Fibroblast of lung (primary cell): ENCODE measurements at regions not wholly inside any gene's neighbourhood (a gene's known extent, or its start where the extent isn't known, plus 50 kb on each side); places are given as distances from the start of the nearest gene placed in this dataset.

ENCODE experiments used
- EZH2 ChIP-seq: IDR thresholded peaks from 2 replicates; pipeline ENCODE4 v1.5.1; 2012; ENCODE audit warnings: low read length, control low read depth, mild to moderate bottlenecking; ENCODE audit errors: missing control alignments
- TF ChIP-seq, protein P1 (sequence below), 2 donors: IDR thresholded peaks in 1 of 2; conservative IDR thresholded peaks in 1 of 2; 1 replicate in 1 of 2; 2 replicates in 1 of 2; pipeline ENCODE4 v1.5.1; 2011 to 2012; ENCODE audit warnings: low read length in 2 of 2, control low read depth in 1 of 2, inconsistent platforms in 1 of 2, low read depth in 1 of 2, mild to moderate bottlenecking in 1 of 2

DNA sequence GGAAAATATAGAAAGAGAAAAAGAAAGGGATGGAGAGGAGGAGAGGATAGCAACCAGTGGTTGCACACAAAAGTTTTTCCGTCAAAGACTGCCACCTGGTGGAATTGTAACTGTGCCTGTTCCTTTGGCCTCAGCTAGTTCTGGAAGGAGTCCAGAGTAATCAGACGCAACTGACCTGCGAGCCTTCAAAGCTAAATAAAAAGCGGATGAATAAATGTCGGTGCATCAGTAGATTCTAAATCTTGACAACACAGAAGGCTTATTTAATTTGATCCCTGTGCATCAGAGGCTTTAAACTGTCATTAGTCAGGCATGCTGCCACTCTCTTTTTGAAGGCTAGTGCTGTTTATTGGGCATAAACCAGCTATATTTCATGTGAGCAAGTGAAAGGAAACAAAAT is 132.9 kb upstream of the ACO1 start:
- no peak for TF ChIP-seq EZH2
- TF ChIP-seq, protein P1, sequence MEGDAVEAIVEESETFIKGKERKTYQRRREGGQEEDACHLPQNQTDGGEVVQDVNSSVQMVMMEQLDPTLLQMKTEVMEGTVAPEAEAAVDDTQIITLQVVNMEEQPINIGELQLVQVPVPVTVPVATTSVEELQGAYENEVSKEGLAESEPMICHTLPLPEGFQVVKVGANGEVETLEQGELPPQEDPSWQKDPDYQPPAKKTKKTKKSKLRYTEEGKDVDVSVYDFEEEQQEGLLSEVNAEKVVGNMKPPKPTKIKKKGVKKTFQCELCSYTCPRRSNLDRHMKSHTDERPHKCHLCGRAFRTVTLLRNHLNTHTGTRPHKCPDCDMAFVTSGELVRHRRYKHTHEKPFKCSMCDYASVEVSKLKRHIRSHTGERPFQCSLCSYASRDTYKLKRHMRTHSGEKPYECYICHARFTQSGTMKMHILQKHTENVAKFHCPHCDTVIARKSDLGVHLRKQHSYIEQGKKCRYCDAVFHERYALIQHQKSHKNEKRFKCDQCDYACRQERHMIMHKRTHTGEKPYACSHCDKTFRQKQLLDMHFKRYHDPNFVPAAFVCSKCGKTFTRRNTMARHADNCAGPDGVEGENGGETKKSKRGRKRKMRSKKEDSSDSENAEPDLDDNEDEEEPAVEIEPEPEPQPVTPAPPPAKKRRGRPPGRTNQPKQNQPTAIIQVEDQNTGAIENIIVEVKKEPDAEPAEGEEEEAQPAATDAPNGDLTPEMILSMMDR (conservative IDR thresholded peaks at IDR 0.05 in 1 of 2, IDR thresholded peaks at IDR 0.05 in 1 of 2; ENCODE audit: low read depth in 1 of 2, low read length in 2 of 2), result peak; percentile 43 to 54
